ENCODE measurements at regions not wholly inside any gene's neighbourhood (a gene's known extent, or its start where the extent isn't known, plus 50 kb on each side); places are given as distances from the start of the nearest gene placed in this dataset.

- no peaks in the 10 kb centered on the region for H3K36me3 Mint-ChIP-seq (ENCODE audit: low read depth)
- H3K4me1 Mint-ChIP-seq = peaks cover 11% of the 10 kb centered on the region
- no peaks in the 10 kb centered on the region for H3K27me3 Mint-ChIP-seq (ENCODE audit: insufficient read depth, low read depth, poor library complexity)
- no peak overlapping the region for H3K27ac Mint-ChIP-seq
- Histone ChIP-seq H3K4me2 (no peak overlapping the region), H3K4me1 (ENCODE audit: insufficient read depth) (no peaks in the 10 kb centered on the region), H4K20me1 (replicated peaks; ENCODE audit: insufficient read depth) (no peaks in the 10 kb centered on the region), H3K4me3 (no peak overlapping the region), H3K79me2 (replicated peaks; ENCODE audit: insufficient read depth) (peaks cover 5% of the 10 kb centered on the region; the same call in 1 of the 2 replicates), H3K9me2 (ENCODE audit: insufficient read depth) (no peaks in the 10 kb centered on the region), H3F3A (replicated peaks; ENCODE audit: low read depth) (no peaks in the 10 kb centered on the region), H3K36me3 (ENCODE audit: insufficient read depth) (no peaks in the 10 kb centered on the region), H2AFZ (no peak overlapping the region), H3K27me3 (ENCODE audit: insufficient read depth) (no peaks in the 10 kb centered on the region), H3K27ac (ENCODE audit: low read depth) (no peak overlapping the region)
- TF ChIP-seq EZH2phosphoT487 (IDR thresholded peaks at IDR 0.05; ENCODE audit: unreplicated experiment) (no peak), NANOG (IDR thresholded peaks at IDR 0.05; ENCODE audit: borderline replicate concordance) (no peak), STAT1 (IDR thresholded peaks at IDR 0.05; ENCODE audit: unreplicated experiment) (no peak), ZNF462 (CRISPR knock-in tag; IDR thresholded peaks at IDR 0.05) (no peak), EZH2 (IDR thresholded peaks at IDR 0.05; ENCODE audit: low read depth, unreplicated experiment) (no peak), ZNF331 (CRISPR knock-in tag; IDR thresholded peaks at IDR 0.05; ENCODE audit: low read depth) (no peak), CTCF (conservative IDR thresholded peaks at IDR 0.05; ENCODE audit: low read depth in 2 of 2) (no peak), ZNF114 (CRISPR knock-in tag; IDR thresholded peaks at IDR 0.05) (no peak), JUNB (IDR thresholded peaks at IDR 0.05; ENCODE audit: unreplicated experiment) (no peak), CREB1 (CRISPR knock-in tag; IDR thresholded peaks at IDR 0.05; ENCODE audit: low read depth) (no peak)
- TF ChIP-seq, protein P1, sequence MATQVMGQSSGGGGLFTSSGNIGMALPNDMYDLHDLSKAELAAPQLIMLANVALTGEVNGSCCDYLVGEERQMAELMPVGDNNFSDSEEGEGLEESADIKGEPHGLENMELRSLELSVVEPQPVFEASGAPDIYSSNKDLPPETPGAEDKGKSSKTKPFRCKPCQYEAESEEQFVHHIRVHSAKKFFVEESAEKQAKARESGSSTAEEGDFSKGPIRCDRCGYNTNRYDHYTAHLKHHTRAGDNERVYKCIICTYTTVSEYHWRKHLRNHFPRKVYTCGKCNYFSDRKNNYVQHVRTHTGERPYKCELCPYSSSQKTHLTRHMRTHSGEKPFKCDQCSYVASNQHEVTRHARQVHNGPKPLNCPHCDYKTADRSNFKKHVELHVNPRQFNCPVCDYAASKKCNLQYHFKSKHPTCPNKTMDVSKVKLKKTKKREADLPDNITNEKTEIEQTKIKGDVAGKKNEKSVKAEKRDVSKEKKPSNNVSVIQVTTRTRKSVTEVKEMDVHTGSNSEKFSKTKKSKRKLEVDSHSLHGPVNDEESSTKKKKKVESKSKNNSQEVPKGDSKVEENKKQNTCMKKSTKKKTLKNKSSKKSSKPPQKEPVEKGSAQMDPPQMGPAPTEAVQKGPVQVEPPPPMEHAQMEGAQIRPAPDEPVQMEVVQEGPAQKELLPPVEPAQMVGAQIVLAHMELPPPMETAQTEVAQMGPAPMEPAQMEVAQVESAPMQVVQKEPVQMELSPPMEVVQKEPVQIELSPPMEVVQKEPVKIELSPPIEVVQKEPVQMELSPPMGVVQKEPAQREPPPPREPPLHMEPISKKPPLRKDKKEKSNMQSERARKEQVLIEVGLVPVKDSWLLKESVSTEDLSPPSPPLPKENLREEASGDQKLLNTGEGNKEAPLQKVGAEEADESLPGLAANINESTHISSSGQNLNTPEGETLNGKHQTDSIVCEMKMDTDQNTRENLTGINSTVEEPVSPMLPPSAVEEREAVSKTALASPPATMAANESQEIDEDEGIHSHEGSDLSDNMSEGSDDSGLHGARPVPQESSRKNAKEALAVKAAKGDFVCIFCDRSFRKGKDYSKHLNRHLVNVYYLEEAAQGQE (IDR thresholded peaks at IDR 0.05; ENCODE audit: unreplicated experiment) = no peak
- ATAC-seq (no peak), DNase-seq (ENCODE audit: low spot score) (no peak)
- H3K4me3 Mint-ChIP-seq = no peak overlapping the region
- no peaks in the 10 kb centered on the region for H3K9me3 Mint-ChIP-seq
These were observed 289.9 kb upstream of the CAND1 start for GRCh38 chr12:66979251-66979650.
